ENCODE measurements at regions not wholly inside any gene's neighbourhood (a gene's known extent, or its start where the extent isn't known, plus 50 kb on each side); places are given as distances from the start of the nearest gene placed in this dataset.

- Histone ChIP-seq H3K27me3 (replicated peaks in 1 of 4; ENCODE audit: control extremely low read depth in 1 of 4, control insufficient read depth in 3 of 4, insufficient read depth in 4 of 4, low read length in 3 of 4) (peaks cover 0 to 23% (median 0%) of the 10 kb centered on the region in 4 experiments), H3K79me2 (ENCODE audit: control insufficient read depth, insufficient read depth, low read length) (no peaks in the 10 kb centered on the region), H3K4me1 (ENCODE audit: control insufficient read depth in 2 of 2, insufficient read depth in 2 of 2, low read length in 2 of 2) (no peaks in the 10 kb centered on the region), H4K20me1 (ENCODE audit: control insufficient read depth, insufficient read depth, low read length, poor library complexity, severe bottlenecking) (no peaks in the 10 kb centered on the region), H3K4me3 (ENCODE audit: control extremely low read depth in 1 of 5, extremely low read depth in 1 of 5, insufficient read depth in 1 of 5, low read depth in 2 of 5, low read length in 4 of 5) (no peak overlapping the region), H2AFZ (ENCODE audit: insufficient read depth, low read depth, low read length, poor library complexity, severe bottlenecking) (no peak overlapping the region), H3K4me2 (replicated peaks; ENCODE audit: low read depth, low read length, poor library complexity, severe bottlenecking) (no peak overlapping the region), H3K9ac (ENCODE audit: low read length) (no peak overlapping the region), H3K36me3 (replicated peaks in 1 of 2; ENCODE audit: control extremely low read depth in 1 of 2, control insufficient read depth in 1 of 2, extremely low read depth in 1 of 2, insufficient read depth in 2 of 2, low read length in 1 of 2) (no peaks in the 10 kb centered on the region), H3K9me3 (ENCODE audit: control extremely low read depth in 1 of 3, control insufficient read depth in 2 of 3, insufficient read depth in 1 of 3, low read length in 2 of 3) (peaks cover 0 to 7% (median 0%) of the 10 kb centered on the region in 3 donors), H3K27ac (ENCODE audit: low read length in 2 of 2) (no peak overlapping the region)
- TF ChIP-seq EZH2 (IDR thresholded peaks at IDR 0.05; ENCODE audit: borderline replicate concordance, insufficient read depth, low read depth, low read length, poor library complexity, severe bottlenecking): no peak
- no peak for TF ChIP-seq CTCF (IDR thresholded peaks at IDR 0.05)
- Mint-ChIP-seq H3K9me3 (ENCODE audit: insufficient read depth) (no peaks in the 10 kb centered on the region), H3K4me1 (no peaks in the 10 kb centered on the region), H3K4me3 (no peak overlapping the region), H3K27me3 (peaks cover 33% of the 10 kb centered on the region), H3K27ac (no peak overlapping the region)
- DNase-seq (no peak), ATAC-seq (ENCODE audit: low read depth) (no peak)
- POLR2A ChIA-PET: no interaction called here
- CTCF ChIA-PET: no interaction called here
- WGBS (ENCODE audit: insufficient coverage): 98% methylated on average over 6 of the region's 6 CpGs
- intact Hi-C loops (cut with micrococcal nuclease): no loop called here
These were observed 204.9 kb upstream of the LINGO1 start for GRCh38 chr15:77837649-77838025.

GRCh38 chr15:77836906-77837648, 204.4 kb upstream of the LINGO1 start:
- 79% methylated on average over 10 of the region's 12 CpGs for WGBS (ENCODE audit: insufficient coverage)
- Mint-ChIP-seq H3K27ac (no peak overlapping the region), H3K4me1 (no peaks in the 10 kb centered on the region), H3K27me3 (peaks cover 33% of the 10 kb centered on the region), H3K9me3 (ENCODE audit: insufficient read depth) (no peaks in the 10 kb centered on the region), H3K4me3 (no peak overlapping the region)
- POLR2A ChIA-PET: no interaction called here
- ATAC-seq (ENCODE audit: low read depth): no peak
- Histone ChIP-seq H4K20me1 (ENCODE audit: control insufficient read depth, insufficient read depth, low read length, poor library complexity, severe bottlenecking) (no peaks in the 10 kb centered on the region), H3K4me1 (ENCODE audit: control insufficient read depth in 2 of 2, insufficient read depth in 2 of 2, low read length in 2 of 2) (no peaks in the 10 kb centered on the region), H3K79me2 (ENCODE audit: control insufficient read depth, insufficient read depth, low read length) (no peaks in the 10 kb centered on the region), H3K27me3 (replicated peaks in 1 of 4; ENCODE audit: control extremely low read depth in 1 of 4, control insufficient read depth in 3 of 4, insufficient read depth in 4 of 4, low read length in 3 of 4) (peaks cover 0 to 23% (median 0%) of the 10 kb centered on the region in 4 experiments), H3K27ac (ENCODE audit: low read length in 2 of 2) (no peak overlapping the region), H3K36me3 (replicated peaks in 1 of 2; ENCODE audit: control extremely low read depth in 1 of 2, control insufficient read depth in 1 of 2, extremely low read depth in 1 of 2, insufficient read depth in 2 of 2, low read length in 1 of 2) (no peaks in the 10 kb centered on the region), H3K4me2 (replicated peaks; ENCODE audit: low read depth, low read length, poor library complexity, severe bottlenecking) (no peak overlapping the region), H2AFZ (ENCODE audit: insufficient read depth, low read depth, low read length, poor library complexity, severe bottlenecking) (no peak overlapping the region), H3K9me3 (ENCODE audit: control extremely low read depth in 1 of 3, control insufficient read depth in 2 of 3, insufficient read depth in 1 of 3, low read length in 2 of 3) (peaks cover 0 to 7% (median 0%) of the 10 kb centered on the region in 3 donors), H3K4me3 (ENCODE audit: control extremely low read depth in 1 of 5, extremely low read depth in 1 of 5, insufficient read depth in 1 of 5, low read depth in 2 of 5, low read length in 4 of 5) (no peak overlapping the region), H3K9ac (ENCODE audit: low read length) (no peak overlapping the region)
- no peak for TF ChIP-seq CTCF (IDR thresholded peaks at IDR 0.05)
- TF ChIP-seq EZH2 (IDR thresholded peaks at IDR 0.05; ENCODE audit: borderline replicate concordance, insufficient read depth, low read depth, low read length, poor library complexity, severe bottlenecking): no peak
- CTCF ChIA-PET: no interaction called here
- no peak for DNase-seq
- intact Hi-C loops (cut with micrococcal nuclease): no loop called here

Measured in B cell (primary cell).